ENCODE measurements at regions not wholly inside any gene's neighbourhood (a gene's known extent, or its start where the extent isn't known, plus 50 kb on each side); places are given as distances from the start of the nearest gene placed in this dataset.

- TF ChIP-seq, protein P1, sequence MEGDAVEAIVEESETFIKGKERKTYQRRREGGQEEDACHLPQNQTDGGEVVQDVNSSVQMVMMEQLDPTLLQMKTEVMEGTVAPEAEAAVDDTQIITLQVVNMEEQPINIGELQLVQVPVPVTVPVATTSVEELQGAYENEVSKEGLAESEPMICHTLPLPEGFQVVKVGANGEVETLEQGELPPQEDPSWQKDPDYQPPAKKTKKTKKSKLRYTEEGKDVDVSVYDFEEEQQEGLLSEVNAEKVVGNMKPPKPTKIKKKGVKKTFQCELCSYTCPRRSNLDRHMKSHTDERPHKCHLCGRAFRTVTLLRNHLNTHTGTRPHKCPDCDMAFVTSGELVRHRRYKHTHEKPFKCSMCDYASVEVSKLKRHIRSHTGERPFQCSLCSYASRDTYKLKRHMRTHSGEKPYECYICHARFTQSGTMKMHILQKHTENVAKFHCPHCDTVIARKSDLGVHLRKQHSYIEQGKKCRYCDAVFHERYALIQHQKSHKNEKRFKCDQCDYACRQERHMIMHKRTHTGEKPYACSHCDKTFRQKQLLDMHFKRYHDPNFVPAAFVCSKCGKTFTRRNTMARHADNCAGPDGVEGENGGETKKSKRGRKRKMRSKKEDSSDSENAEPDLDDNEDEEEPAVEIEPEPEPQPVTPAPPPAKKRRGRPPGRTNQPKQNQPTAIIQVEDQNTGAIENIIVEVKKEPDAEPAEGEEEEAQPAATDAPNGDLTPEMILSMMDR (conservative IDR thresholded peaks at IDR 0.05 in 1 of 2, IDR thresholded peaks at IDR 0.05 in 1 of 2; ENCODE audit: extremely low read depth in 1 of 2, insufficient read depth in 1 of 2, low read depth in 1 of 2, low read length in 2 of 2), result no peak
- no peak for TF ChIP-seq EZH2 (IDR thresholded peaks at IDR 0.05; ENCODE audit: borderline replicate concordance, low read length)
Measured at GRCh38 chr4:66872661-66873060, 672.6 kb downstream of the CENPC start.
